Uterus (tissue), 3 donors: ENCODE measurements at regions not wholly inside any gene's neighbourhood (a gene's known extent, or its start where the extent isn't known, plus 50 kb on each side); places are given as distances from the start of the nearest gene placed in this dataset.

ENCODE experiments used
- DNase-seq, 2 donors: peaks; one replicate each; pipeline ENCODE4 v3.0.0-alpha.2; 2019 to 2020
- H3K27ac ChIP-seq, 2 donors: fragments of 200-600 bp; sonication (generic); 1 replicate in 1 of 2; 2 replicates in 1 of 2; pipeline ENCODE4 v1.5.1; 2016 to 2018
- H3K27me3 ChIP-seq, 2 donors: fragments of 200-600 bp; sonication (generic); one replicate each; pipeline ENCODE4 v1.5.1; 2018 to 2019; ENCODE audit warnings: control low read depth in 1 of 2
- H3K36me3 ChIP-seq, 2 donors: fragments of 200-600 bp; sonication (generic); one replicate each; pipeline ENCODE4 v1.5.1; 2019; ENCODE audit warnings: control low read depth in 1 of 2
- H3K4me1 ChIP-seq, 2 donors: fragments of 200-600 bp; sonication (generic); one replicate each; pipeline ENCODE4 v1.5.1; 2018 to 2019; ENCODE audit warnings: control low read depth in 1 of 2
- H3K4me3 ChIP-seq, 2 donors: fragments of 200-600 bp; sonication (generic); 1 replicate in 1 of 2; 2 replicates in 1 of 2; pipeline ENCODE4 v1.5.1; 2018 to 2019; ENCODE audit warnings: mild to moderate bottlenecking in 1 of 2
- H3K9me3 ChIP-seq, 2 donors: fragments of 200-600 bp; sonication (generic); one replicate each; pipeline ENCODE4 v1.5.1; 2019; ENCODE audit warnings: control low read depth in 1 of 2
- CTCF ChIP-seq, 4 experiments: fragments of 200-600 bp in 2 of 4; fragments of 450-650 bp in 2 of 4; sonication (generic) in 2 of 4; IDR thresholded peaks; one replicate each; pipeline ENCODE4 v1.5.1; 2016 to 2019; ENCODE audit warnings: antibody characterized with exemption in 4 of 4, mild to moderate bottlenecking in 2 of 4, moderate library complexity in 1 of 4
- POLR2A ChIP-seq, 2 donors: fragments of 450-650 bp; IDR thresholded peaks; one replicate each; pipeline ENCODE4 v1.6.1; 2016; ENCODE audit warnings: antibody characterized with exemption in 2 of 2, mild to moderate bottlenecking in 1 of 2, moderate library complexity in 1 of 2
- intact Hi-C: fragments of 100-400 bp; cut with DNase I; formaldehyde crosslinking; loops from one replicate; pipeline ENCODE4 v1.15.1; 2023; ENCODE audit warnings: low total_unique reads
- donor health status: DM: yes; HTN: yes; CAD: no.

DNA sequence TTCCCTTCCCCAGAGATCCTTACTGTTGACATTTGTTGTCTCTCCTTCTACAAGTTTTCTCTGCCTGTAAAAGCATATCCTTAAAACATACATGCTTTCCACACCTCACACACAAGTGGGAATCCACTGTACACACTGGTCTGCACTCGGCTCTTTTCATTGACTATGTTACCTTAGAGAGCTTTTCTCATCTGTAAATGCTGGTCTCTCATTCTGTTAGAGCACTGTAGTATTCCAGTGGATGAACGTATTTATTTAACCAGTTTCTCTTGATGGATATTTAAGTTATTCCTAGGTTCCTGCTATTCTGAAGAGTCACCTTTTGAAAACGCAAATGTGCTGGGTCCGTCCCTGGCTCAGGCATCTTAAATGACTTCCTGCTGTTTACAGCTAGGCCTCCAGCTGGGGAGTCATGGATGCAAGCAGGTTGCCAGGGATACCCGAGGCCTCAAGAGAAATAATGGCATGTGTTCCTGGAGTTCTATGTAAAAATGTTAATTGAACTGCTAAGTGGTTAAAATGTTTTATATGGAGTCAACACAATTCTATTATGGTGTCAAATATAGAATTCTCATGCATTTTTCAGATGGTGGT is 61.1 kb upstream of the TGM3 start:
- Histone ChIP-seq H3K27me3 (no peaks in the 10 kb centered on the region), H3K36me3 (no peaks in the 10 kb centered on the region), H3K4me3 (no peak overlapping the region), H3K27ac (no peak overlapping the region), H3K9me3 (no peaks in the 10 kb centered on the region), H3K4me1 (no peaks in the 10 kb centered on the region)
- no peak for TF ChIP-seq POLR2A (IDR thresholded peaks at IDR 0.05)
- DNase-seq = no peak
- intact Hi-C loops = no loop called here

- no peak for TF ChIP-seq CTCF (IDR thresholded peaks at IDR 0.05)
- no peak for TF ChIP-seq POLR2A (IDR thresholded peaks at IDR 0.05)
- no peaks in the 10 kb centered on the region for H3K36me3 ChIP-seq
- no peaks in the 10 kb centered on the region for H3K4me1 ChIP-seq
- no peaks in the 10 kb centered on the region for H3K9me3 ChIP-seq
- no peaks in the 10 kb centered on the region for H3K27me3 ChIP-seq
- H3K4me3 ChIP-seq = no peak overlapping the region
- DNase-seq = no peak
- intact Hi-C loops = no loop called here
- H3K27ac ChIP-seq = no peak overlapping the region
Observed at GRCh38 chr20:2236256-2236655, 59.5 kb upstream of the TGM3 start.

DNA sequence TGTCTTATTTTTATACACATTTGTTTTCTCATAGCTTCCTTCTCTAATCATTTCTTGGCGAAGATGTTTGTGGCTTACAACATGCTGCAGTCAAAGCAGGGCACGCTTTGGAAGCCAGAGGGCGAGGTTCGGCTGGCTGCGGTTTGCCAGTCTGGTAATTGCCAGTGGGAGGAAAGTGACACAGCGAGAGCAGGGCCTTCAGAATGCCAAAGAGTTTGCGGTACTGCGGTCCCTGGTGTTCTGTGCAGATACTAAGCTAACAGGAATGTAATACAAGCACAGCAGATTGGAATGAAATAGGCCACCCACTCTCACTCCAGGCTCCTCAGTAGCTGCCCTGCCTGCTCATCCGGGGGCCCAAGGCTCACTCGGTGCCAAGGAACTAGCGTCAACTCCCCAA is 58.7 kb upstream of the TGM3 start:
- Histone ChIP-seq H3K27me3 (no peaks in the 10 kb centered on the region), H3K4me1 (no peaks in the 10 kb centered on the region), H3K36me3 (no peaks in the 10 kb centered on the region), H3K9me3 (no peaks in the 10 kb centered on the region), H3K4me3 (no peak overlapping the region), H3K27ac (no peak overlapping the region)
- TF ChIP-seq CTCF (IDR thresholded peaks at IDR 0.05) (peak in 1 of 4 experiments; percentile 17), POLR2A (IDR thresholded peaks at IDR 0.05) (no peak)
- no peak for DNase-seq
- intact Hi-C loops = no loop called here

DNA sequence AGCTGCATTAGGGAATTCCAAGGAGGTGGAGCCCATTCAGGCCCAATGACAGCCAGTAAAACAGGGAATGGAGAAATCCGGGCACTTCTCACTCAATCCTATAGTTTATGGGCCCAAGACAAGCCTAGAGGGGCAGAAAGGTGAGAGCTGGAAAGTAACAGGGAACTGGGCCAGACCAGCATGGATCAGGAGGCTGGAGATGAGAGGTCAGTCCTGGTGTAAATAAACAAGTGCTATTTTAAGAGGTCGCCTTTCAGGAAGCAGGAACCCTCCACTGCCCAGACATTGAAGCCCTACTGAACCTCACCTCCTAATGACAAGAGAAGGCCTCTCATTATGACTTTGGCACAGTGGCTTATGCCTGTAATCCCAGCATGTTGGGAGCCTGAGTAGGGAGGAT is 57.2 kb upstream of the TGM3 start:
- Histone ChIP-seq H3K27ac (no peak overlapping the region), H3K4me1 (no peaks in the 10 kb centered on the region), H3K4me3 (no peak overlapping the region), H3K9me3 (no peaks in the 10 kb centered on the region), H3K36me3 (no peaks in the 10 kb centered on the region), H3K27me3 (no peaks in the 10 kb centered on the region)
- no peak for DNase-seq
- TF ChIP-seq POLR2A (IDR thresholded peaks at IDR 0.05) (no peak), CTCF (IDR thresholded peaks at IDR 0.05) (no peak)
- intact Hi-C loops = no loop called here

DNA sequence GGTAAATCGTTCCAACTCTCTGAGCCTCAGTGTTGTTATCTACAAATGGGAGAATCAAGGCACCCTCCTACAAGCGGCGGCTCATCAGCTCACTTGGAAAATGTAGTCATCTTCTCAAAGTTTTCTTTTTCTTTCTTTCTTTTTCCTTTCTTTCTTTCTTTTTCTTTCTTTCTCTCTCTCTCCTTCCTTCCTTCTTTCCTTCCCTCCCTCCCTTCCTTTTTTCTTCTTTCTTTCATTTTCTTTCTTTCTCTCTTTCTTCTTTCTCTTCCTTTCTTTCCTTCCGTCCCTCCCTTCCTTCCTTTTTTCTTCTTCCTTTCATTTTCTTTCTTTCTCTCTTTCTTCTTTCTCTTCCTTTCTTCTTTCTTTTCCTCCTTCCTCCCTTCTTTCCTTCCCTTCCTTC is 55.0 kb upstream of the TGM3 start:
- TF ChIP-seq POLR2A (IDR thresholded peaks at IDR 0.05) (no peak), CTCF (IDR thresholded peaks at IDR 0.05) (no peak)
- H3K4me3 ChIP-seq = no peak overlapping the region
- intact Hi-C loops = no loop called here
- no peaks in the 10 kb centered on the region for H3K9me3 ChIP-seq
- no peaks in the 10 kb centered on the region for H3K4me1 ChIP-seq
- DNase-seq = no peak
- H3K27me3 ChIP-seq = no peaks in the 10 kb centered on the region
- no peaks in the 10 kb centered on the region for H3K36me3 ChIP-seq
- no peak overlapping the region for H3K27ac ChIP-seq

GRCh38 chr20:2242678-2243077 is 53.1 kb upstream of the TGM3 start:
- Histone ChIP-seq H3K36me3 (no peaks in the 10 kb centered on the region), H3K27ac (no peak overlapping the region), H3K4me1 (no peaks in the 10 kb centered on the region), H3K27me3 (no peaks in the 10 kb centered on the region), H3K4me3 (no peak overlapping the region), H3K9me3 (no peaks in the 10 kb centered on the region)
- intact Hi-C loops = no loop called here
- TF ChIP-seq POLR2A (IDR thresholded peaks at IDR 0.05) (no peak), CTCF (IDR thresholded peaks at IDR 0.05) (no peak)
- DNase-seq = no peak
